SIG-M5 (cell line): ENCODE measurements at regions not wholly inside any gene's neighbourhood (a gene's known extent, or its start where the extent isn't known, plus 50 kb on each side); places are given as distances from the start of the nearest gene placed in this dataset.
A peak's percentile ranks its signal among the peaks of the same experiment; 100 is the strongest.
"Not testable (repeated sequence)": the region's sequence is repeated elsewhere in the genome, so short reads cannot be mapped to it uniquely, and the experiment has no call there.

Experiments
- DNase-seq: peaks from one replicate; lab custom pipeline; 2025; lab: John Stamatoyannopoulos, UW

- no peak for DNase-seq
These were observed 352.4 kb downstream of the CETN3 start for GRCh38 chr5:90056911-90057705.

- no peak for DNase-seq
These were observed 353.7 kb downstream of the CETN3 start for GRCh38 chr5:90055831-90056328.

- no peak for DNase-seq
These were observed 354.9 kb downstream of the CETN3 start for GRCh38 chr5:90054612-90055011.

- DNase-seq: no peak
These were observed 357.8 kb downstream of the CETN3 start for GRCh38 chr5:90051756-90052155.

- DNase-seq: no peak
These were observed 359.5 kb downstream of the CETN3 start for GRCh38 chr5:90050103-90050502.

- DNase-seq: no peak
These were observed 362.4 kb downstream of the CETN3 start for GRCh38 chr5:90047113-90047512.

- DNase-seq: not testable (repeated sequence)
These were observed 369.5 kb downstream of the CETN3 start for GRCh38 chr5:90040082-90040481.

GRCh38 chr5:90037646-90038045 is 371.9 kb downstream of the CETN3 start:
- DNase-seq: no peak

- DNase-seq: no peak
These were observed 386.9 kb downstream of the CETN3 start for GRCh38 chr5:90022711-90023053.

- no peak for DNase-seq
These were observed 387.4 kb downstream of the CETN3 start for GRCh38 chr5:90022002-90022710.

- DNase-seq: peak; percentile 45
These were observed 388.7 kb downstream of the CETN3 start for GRCh38 chr5:90020575-90021538.

- DNase-seq: no peak
These were observed 392.3 kb downstream of the CETN3 start for GRCh38 chr5:90017239-90017638.

GRCh38 chr5:90015584-90016018 is 394.0 kb downstream of the CETN3 start:
- no peak for DNase-seq

- DNase-seq: no peak
These were observed 395.1 kb downstream of the CETN3 start for GRCh38 chr5:90014420-90014819.

- no peak for DNase-seq
These were observed 409.2 kb downstream of the CETN3 start for GRCh38 chr5:90000351-90000750.

GRCh38 chr5:89998519-89999305 is 410.8 kb downstream of the CETN3 start:
- DNase-seq: no peak

- DNase-seq: no peak
These were observed 412.7 kb downstream of the CETN3 start for GRCh38 chr5:89996890-89997289.

GRCh38 chr5:89996335-89996734 is 413.2 kb downstream of the CETN3 start:
- no peak for DNase-seq

GRCh38 chr5:89994266-89994665 is 415.3 kb downstream of the CETN3 start:
- no peak for DNase-seq

- DNase-seq: no peak
These were observed 417.4 kb downstream of the CETN3 start for GRCh38 chr5:89992201-89992600.

- DNase-seq: no peak
These were observed 418.0 kb downstream of the CETN3 start for GRCh38 chr5:89991592-89991991.
